HFF-Myc (cell line): ENCODE measurements at regions not wholly inside any gene's neighbourhood (a gene's known extent, or its start where the extent isn't known, plus 50 kb on each side); places are given as distances from the start of the nearest gene placed in this dataset.

Source experiments
- DNase-seq: peaks from one replicate; pipeline ENCODE4 v3.0.0-alpha.2; 2011; ENCODE audit warnings: low read depth; ENCODE audit errors: extremely low read depth
- H3K4me3 ChIP-seq: replicated peaks from 2 replicates; pipeline ENCODE4 v1.5.1; 2011; ENCODE audit warnings: low read depth, mild to moderate bottlenecking, control low read depth, low read length
- CTCF ChIP-seq: IDR thresholded peaks from 2 replicates; pipeline ENCODE4 v1.5.1; 2012; ENCODE audit warnings: mild to moderate bottlenecking, low read depth, low read length, control low read depth; ENCODE audit errors: missing control alignments

- TF ChIP-seq CTCF, result no peak
- H3K4me3 ChIP-seq, result no peak overlapping the region
- no peak for DNase-seq
Observed at GRCh38 chr7:1343551-1343950, 110.9 kb downstream of the UNCX start.

GRCh38 chr7:1344421-1344820, 111.7 kb downstream of the UNCX start:
- no peak overlapping the region for H3K4me3 ChIP-seq
- TF ChIP-seq CTCF, result no peak
- DNase-seq, result no peak

GRCh38 chr7:1344981-1345701, 112.5 kb downstream of the UNCX start:
- no peak for TF ChIP-seq CTCF

GRCh38 chr7:1345796-1346755, 113.2 kb downstream of the MICALL2 start:
- no peak for TF ChIP-seq CTCF
- DNase-seq, result no peak
- no peak overlapping the region for H3K4me3 ChIP-seq

More at GRCh38 chr7:1344981-1345701, 112.5 kb downstream of the UNCX start:
- H3K4me3 ChIP-seq, result no peak overlapping the region
- DNase-seq, result no peak

- no peak for DNase-seq
- H3K4me3 ChIP-seq, result no peak overlapping the region
- TF ChIP-seq CTCF, result no peak
Observed at GRCh38 chr7:1346851-1347250, 112.4 kb downstream of the MICALL2 start.

GRCh38 chr7:1348096-1348822, 111.0 kb downstream of the MICALL2 start:
- H3K4me3 ChIP-seq, result no peak overlapping the region
- no peak for TF ChIP-seq CTCF
- DNase-seq, result no peak
